HCT116 (cell line): ENCODE measurements at regions not wholly inside any gene's neighbourhood (a gene's known extent, or its start where the extent isn't known, plus 50 kb on each side); places are given as distances from the start of the nearest gene placed in this dataset.

Experiments used
- ATAC-seq: fragments of 200-7000 bp; cut with Tn5 transposase; 2 replicates; pipeline ENCODE4 v1.9.1; 2020; ENCODE audit warnings: mild to moderate bottlenecking, moderate library complexity
- BruUV-seq: library from RNA; stranded (reverse); fragments of 400-500 nt; replicated peaks from 2 replicates; lab custom pipeline; 2021; lab: Mats Ljungman, UMichigan
- CTCF ChIA-PET: fragments of 300-600 bp; sonication (Branson Sonifier 250); formaldehyde crosslinking; loops from one replicate; lab custom pipeline; 2021; ENCODE audit warnings: antibody characterized with exemption; lab: Charles Lee
- POLR2A ChIA-PET: fragments of 300-600, 350-600 bp; sonication (Branson Sonifier 250); formaldehyde crosslinking; loops from one replicate; lab custom pipeline; 2021; ENCODE audit warnings: antibody characterized with exemption; lab: Charles Lee
- RAD21 ChIA-PET, 2 experiments: fragments of 300-600 bp; sonication (Branson Sonifier 250); formaldehyde crosslinking; loops; one replicate each; lab custom pipeline; 2023; ENCODE audit warnings: low total read pairs in 2 of 2; ENCODE audit not compliant: uncharacterized antibody in 2 of 2, unreplicated experiment in 2 of 2, low non-redundant PET in 1 of 2; lab: Charles Lee
- DNase-seq: peaks from one replicate; pipeline ENCODE4 v3.0.0-alpha.2; 2010; ENCODE audit warnings: low read depth, low spot score
- H2AFZ ChIP-seq: fragments of 200-600 bp; shearing (Covaris generic), sonication (generic); 2 replicates; pipeline ENCODE4 v1.6.1; 2017; ENCODE audit warnings: low read depth, mixed run types, mixed read lengths, antibody characterized with exemption, low read length; ENCODE audit not compliant: poor library complexity, severe bottlenecking
- H3K27ac ChIP-seq: 2 replicates; pipeline ENCODE4 v1.5.1; 2012; ENCODE audit warnings: low read depth, low read length
- H3K27me3 ChIP-seq: fragments of 200-600 bp; sonication (generic); 2 replicates; pipeline ENCODE4 v1.6.1; 2016; ENCODE audit warnings: mixed run types, low read length, mixed read lengths; ENCODE audit not compliant: insufficient read depth
- H3K36me3 ChIP-seq, 2 experiments: fragments of 200-500 bp in 1 of 2; fragments of 200-600 bp in 1 of 2; sonication (Bioruptor generic) in 1 of 2; sonication (generic) in 1 of 2; 2 replicates each; pipeline versions ENCODE4 v1.5.1 to v1.6.1; 2014 to 2016; ENCODE audit warnings: low read length in 2 of 2, inconsistent platforms in 1 of 2, mixed read lengths in 1 of 2, mixed run types in 1 of 2; ENCODE audit not compliant: insufficient read depth in 2 of 2, control insufficient read depth in 1 of 2
- H3K4me1 ChIP-seq, 2 experiments: fragments of 200-600 bp in 1 of 2; sonication (generic) in 1 of 2; 2 replicates each; pipeline versions ENCODE4 v1.5.1 to v1.6.1; 2012 to 2017; ENCODE audit warnings: low read length in 2 of 2, inconsistent platforms in 1 of 2, mild to moderate bottlenecking in 1 of 2, mixed read lengths in 1 of 2, mixed run types in 1 of 2, moderate library complexity in 1 of 2; ENCODE audit not compliant: insufficient read depth in 2 of 2, control insufficient read depth in 1 of 2
- H3K4me2 ChIP-seq: fragments of 200-600 bp; sonication (generic); 2 replicates; pipeline ENCODE4 v1.6.1; 2017; ENCODE audit warnings: mixed run types, low read length, mixed read lengths
- H3K4me3 ChIP-seq, 2 experiments: fragments of 200-600 bp in 1 of 2; sonication (generic) in 1 of 2; replicated peaks in 1 of 2; 2 replicates each; pipeline ENCODE4 v1.5.1; 2011 to 2016; ENCODE audit warnings: low read length in 2 of 2, control low read depth in 1 of 2, low read depth in 1 of 2, mild to moderate bottlenecking in 1 of 2, mixed read lengths in 1 of 2, mixed run types in 1 of 2
- H3K79me2 ChIP-seq: fragments of 200-600 bp; sonication (generic); 2 replicates; pipeline ENCODE4 v1.6.1; 2017; ENCODE audit warnings: mild to moderate bottlenecking, mixed run types, low read length, moderate library complexity, mixed read lengths; ENCODE audit not compliant: insufficient read depth
- H3K9ac ChIP-seq: fragments of 200-600 bp; sonication (generic); 2 replicates; pipeline ENCODE4 v1.6.1; 2016; ENCODE audit warnings: low read length, mixed read lengths
- H3K9me2 ChIP-seq: fragments of 200-600 bp; sonication (generic), shearing (Covaris generic); 2 replicates; pipeline ENCODE4 v1.6.1; 2017; ENCODE audit warnings: mixed run types, mild to moderate bottlenecking, moderate library complexity; ENCODE audit not compliant: insufficient read depth
- H3K9me3 ChIP-seq, 2 experiments: fragments of 200-500 bp in 1 of 2; fragments of 200-600 bp in 1 of 2; sonication (Bioruptor generic) in 1 of 2; sonication (generic) in 1 of 2; 2 replicates each; pipeline ENCODE4 v1.6.1; 2014 to 2017; ENCODE audit warnings: low read length in 2 of 2, mixed read lengths in 2 of 2, inconsistent platforms in 1 of 2, low read depth in 1 of 2, mild to moderate bottlenecking in 1 of 2, mixed run types in 1 of 2, moderate library complexity in 1 of 2; ENCODE audit not compliant: control insufficient read depth in 1 of 2, insufficient read depth in 1 of 2
- H4K20me1 ChIP-seq: fragments of 200-600 bp; sonication (generic), shearing (Covaris generic); 2 replicates; pipeline ENCODE4 v1.6.1; 2017; ENCODE audit warnings: mixed run types, mild to moderate bottlenecking, moderate library complexity; ENCODE audit not compliant: insufficient read depth
- CBX3 ChIP-seq: IDR thresholded peaks from 2 replicates; pipeline ENCODE4 v1.6.1; 2012; ENCODE audit warnings: low read depth
- CEBPB ChIP-seq: IDR thresholded peaks from 2 replicates; pipeline ENCODE4 v1.6.1; 2012; ENCODE audit warnings: low read depth
- CTCF ChIP-seq, 3 experiments: fragments of 200-600 bp in 1 of 3; sonication (generic) in 1 of 3; IDR thresholded peaks in 2 of 3; conservative IDR thresholded peaks in 1 of 3; 2 replicates each; pipeline ENCODE4 v1.5.1; 2012 to 2017; ENCODE audit warnings: low read depth in 2 of 3, low read length in 2 of 3, antibody characterized with exemption in 1 of 3, borderline replicate concordance in 1 of 3, control low read depth in 1 of 3, mild to moderate bottlenecking in 1 of 3, mixed read lengths in 1 of 3, mixed run types in 1 of 3, moderate library complexity in 1 of 3; ENCODE audit not compliant: insufficient read depth in 1 of 3
- EGR1 ChIP-seq: IDR thresholded peaks from 2 replicates; pipeline ENCODE4 v1.6.1; 2012; ENCODE audit warnings: low read depth
- ELF1 ChIP-seq: IDR thresholded peaks from 2 replicates; pipeline ENCODE4 v1.6.1; 2012; ENCODE audit warnings: low read depth, borderline replicate concordance
- EZH2 ChIP-seq: fragments of 200-600 bp; sonication (generic); IDR thresholded peaks from 2 replicates; pipeline ENCODE4 v1.6.1; 2017; ENCODE audit warnings: antibody characterized with exemption, mixed run types
- EZH2phosphoT487 ChIP-seq: fragments of 200-600 bp; IDR thresholded peaks from 2 replicates; pipeline ENCODE4 v1.6.1; 2018; ENCODE audit warnings: antibody characterized with exemption, borderline replicate concordance
- FOSL1 ChIP-seq: IDR thresholded peaks from 2 replicates; pipeline ENCODE4 v1.6.1; 2012; ENCODE audit warnings: low read depth
- JUND ChIP-seq: IDR thresholded peaks from 2 replicates; pipeline ENCODE4 v1.6.1; 2012
- POLR2A ChIP-seq: IDR thresholded peaks from 2 replicates; pipeline ENCODE4 v1.7.0; 2011; ENCODE audit warnings: borderline replicate concordance; ENCODE audit not compliant: insufficient read depth, insufficient read length; ENCODE audit errors: extremely low read depth
- POLR2AphosphoS5 ChIP-seq: IDR thresholded peaks from 2 replicates; pipeline ENCODE4 v1.6.1; 2011; ENCODE audit warnings: mild to moderate bottlenecking, low read depth, low read length, moderate library complexity
- RAD21 ChIP-seq: IDR thresholded peaks from 2 replicates; pipeline ENCODE4 v1.6.1; 2012; ENCODE audit warnings: low read depth, mild to moderate bottlenecking
- REST ChIP-seq: IDR thresholded peaks from 2 replicates; pipeline ENCODE4 v1.6.1; 2012; ENCODE audit warnings: low read depth
- SP1 ChIP-seq: IDR thresholded peaks from 2 replicates; pipeline ENCODE4 v1.6.1; 2012; ENCODE audit warnings: low read depth
- SRF ChIP-seq: IDR thresholded peaks from 2 replicates; pipeline ENCODE4 v1.6.1; 2012; ENCODE audit warnings: low read depth
- TCF7L2 ChIP-seq: IDR thresholded peaks from 2 replicates; pipeline ENCODE4 v1.7.0; 2011; ENCODE audit warnings: borderline replicate concordance, inconsistent platforms; ENCODE audit not compliant: insufficient read depth, insufficient read length; ENCODE audit errors: extremely low read depth
- YY1 ChIP-seq: IDR thresholded peaks from 2 replicates; pipeline ENCODE4 v1.6.1; 2011; ENCODE audit warnings: low read length, low read depth, moderate library complexity, mild to moderate bottlenecking; ENCODE audit not compliant: insufficient replicate concordance; ENCODE audit errors: extremely low read depth
- ZBTB33 ChIP-seq: IDR thresholded peaks from 2 replicates; pipeline ENCODE4 v1.6.1; 2011; ENCODE audit warnings: mild to moderate bottlenecking, low read length, moderate library complexity; ENCODE audit not compliant: insufficient replicate concordance; ENCODE audit errors: extremely low read depth
- intact Hi-C: fragments of 100-400 bp; cut with micrococcal nuclease; formaldehyde crosslinking; loops from 2 replicates; pipeline ENCODE4 v1.10.0; 2022
- TF ChIP-seq, protein P1 (sequence below): IDR thresholded peaks from 2 replicates; pipeline ENCODE4 v1.6.1; 2012

DNA sequence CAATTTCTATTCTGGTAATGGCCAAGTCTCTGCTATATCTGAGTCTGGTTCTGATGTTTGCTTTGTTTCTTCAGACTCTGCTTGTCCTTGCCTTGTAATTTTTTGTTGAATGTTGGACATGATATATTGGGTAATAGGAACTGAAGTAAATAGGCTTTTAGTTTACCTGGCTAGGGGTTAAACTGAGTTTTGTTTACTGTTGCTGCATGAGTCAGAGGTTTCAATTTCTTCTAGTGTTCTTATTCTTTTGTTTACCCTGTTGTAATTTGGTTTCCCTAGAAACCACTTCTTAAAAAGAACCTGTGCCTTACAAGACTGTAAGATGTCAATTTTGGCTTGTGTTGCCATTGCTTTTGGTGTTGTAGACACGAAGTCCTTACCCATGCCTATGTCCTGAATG, 285.0 kb upstream of the KCNH7 start:
- H3K4me2 ChIP-seq: no peak overlapping the region
- peaks cover 26% of the 10 kb centered on the region for H3K27me3 ChIP-seq
- POLR2A ChIA-PET: no interaction called here
- no peaks in the 10 kb centered on the region for H3K79me2 ChIP-seq
- RAD21 ChIA-PET: no interaction called here
- DNase-seq (no peak), ATAC-seq (no peak)
- no peaks in the 10 kb centered on the region for H3K4me1 ChIP-seq
- no peak overlapping the region for H2AFZ ChIP-seq
- H4K20me1 ChIP-seq: no peaks in the 10 kb centered on the region
- H3K9me2 ChIP-seq: no peaks in the 10 kb centered on the region
- H3K36me3 ChIP-seq: no peaks in the 10 kb centered on the region
- no peak overlapping the region for H3K4me3 ChIP-seq
- TF ChIP-seq JUND: no peak
- no peak for TF ChIP-seq SRF
- TF ChIP-seq ELF1: no peak
- TF ChIP-seq SP1: no peak
- TF ChIP-seq EZH2: no peak
- TF ChIP-seq REST: no peak
- no peak for TF ChIP-seq ZBTB33
- TF ChIP-seq TCF7L2: no peak
- no peak for TF ChIP-seq CBX3
- TF ChIP-seq FOSL1: no peak
- no peak for TF ChIP-seq POLR2A
- TF ChIP-seq, protein P1, sequence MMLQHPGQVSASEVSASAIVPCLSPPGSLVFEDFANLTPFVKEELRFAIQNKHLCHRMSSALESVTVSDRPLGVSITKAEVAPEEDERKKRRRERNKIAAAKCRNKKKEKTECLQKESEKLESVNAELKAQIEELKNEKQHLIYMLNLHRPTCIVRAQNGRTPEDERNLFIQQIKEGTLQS: no peak
- no peak for TF ChIP-seq POLR2AphosphoS5
- no peak for TF ChIP-seq EGR1
- TF ChIP-seq YY1: no peak
- no peak for TF ChIP-seq EZH2phosphoT487
- TF ChIP-seq CTCF (IDR thresholded peaks at IDR 0.05 in 2 of 3, conservative IDR thresholded peaks at IDR 0.05 in 1 of 3; ENCODE audit: borderline replicate concordance in 1 of 3, insufficient read depth in 1 of 3, low read depth in 2 of 3, low read length in 2 of 3): no peak
- no peak for TF ChIP-seq RAD21
- no peak for TF ChIP-seq CEBPB
- TF ChIP-seq, all 23 proteins: peak for 0
- no peak overlapping the region for H3K27ac ChIP-seq
- intact Hi-C loops: no loop called here
- no peak overlapping the region for H3K9ac ChIP-seq
- no peaks in the 10 kb centered on the region for H3K9me3 ChIP-seq
- BruUV-seq: no TSS peak
- CTCF ChIA-PET: no interaction called here
